NT2/D1 (cell line): ENCODE measurements at regions not wholly inside any gene's neighbourhood (a gene's known extent, or its start where the extent isn't known, plus 50 kb on each side); places are given as distances from the start of the nearest gene placed in this dataset.

Source experiments
- SUZ12 ChIP-seq: IDR thresholded peaks from 2 replicates; pipeline ENCODE4 v1.6.1; 2011; ENCODE audit not compliant: insufficient read length, insufficient read depth; ENCODE audit errors: extremely low read depth
- YY1 ChIP-seq: IDR thresholded peaks from 2 replicates; pipeline ENCODE4 v1.6.1; 2011; ENCODE audit not compliant: insufficient read length, insufficient read depth
- ZNF274 ChIP-seq: IDR thresholded peaks from 2 replicates; pipeline ENCODE4 v1.6.1; 2011; ENCODE audit warnings: mild to moderate bottlenecking, low read depth, low read length

DNA sequence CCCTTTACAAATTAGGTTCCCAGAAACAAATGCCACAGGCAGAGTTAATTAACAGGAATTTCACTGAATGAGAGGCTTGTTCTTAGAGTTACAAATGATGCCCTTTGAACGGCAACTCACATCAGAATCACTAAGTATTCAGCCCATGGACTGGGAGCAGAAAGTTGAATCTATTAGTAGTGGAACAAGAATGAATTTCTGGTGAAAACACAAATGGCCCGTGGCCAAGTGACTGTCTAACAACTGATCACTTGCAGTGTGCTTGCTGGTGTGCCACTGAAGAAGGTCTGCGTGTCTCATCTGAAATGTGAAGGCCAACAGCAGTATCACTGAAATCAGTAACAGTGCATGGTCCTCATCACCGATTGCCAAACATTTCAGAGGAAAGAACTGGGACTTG lies 893.4 kb upstream of the TMEM132C start:
- TF ChIP-seq YY1 (no peak), ZNF274 (no peak), SUZ12 (no peak)
